ENCODE measurements at regions not wholly inside any gene's neighbourhood (a gene's known extent, or its start where the extent isn't known, plus 50 kb on each side); places are given as distances from the start of the nearest gene placed in this dataset.
A peak's percentile ranks its signal among the peaks of the same experiment; 100 is the strongest.

- DNase-seq = peak in 2 of 58 donors; percentile 0 to 3
These were observed 103.6 kb upstream of the FLRT2 start for GRCh38 chr14:85426068-85426935.

- DNase-seq = no peak
These were observed 101.0 kb upstream of the FLRT2 start for GRCh38 chr14:85428926-85429325.

DNA sequence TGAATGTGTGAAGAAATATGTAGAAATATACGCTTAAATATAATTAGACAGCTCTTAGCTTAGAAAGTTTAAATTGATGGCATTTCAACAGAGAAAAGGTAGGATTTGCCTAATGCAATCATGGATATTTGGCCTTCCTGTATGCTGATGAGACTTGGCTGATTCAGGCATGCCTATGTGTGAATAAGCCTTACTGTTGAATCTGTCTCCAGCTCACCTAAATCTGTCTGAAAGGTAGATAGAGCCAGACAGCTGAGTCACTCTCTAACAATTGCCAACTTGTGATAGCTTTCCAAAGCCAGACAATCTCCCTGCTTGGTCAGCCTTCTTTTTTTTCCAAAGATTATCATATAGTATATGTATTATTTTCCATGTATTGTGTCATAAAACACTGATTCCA is 92.8 kb upstream of the FLRT2 start:
- no peak for DNase-seq

GRCh38 chr14:85438001-85438400 is 91.9 kb upstream of the FLRT2 start:
- DNase-seq = no peak

- no peak for DNase-seq
These were observed 91.4 kb upstream of the FLRT2 start for GRCh38 chr14:85438481-85438942.

GRCh38 chr14:85439696-85440328 is 90.1 kb upstream of the FLRT2 start:
- DNase-seq = no peak

GRCh38 chr14:85441909-85442643 is 87.9 kb upstream of the FLRT2 start:
- DNase-seq = no peak

- no peak for DNase-seq
These were observed 86.9 kb upstream of the FLRT2 start for GRCh38 chr14:85442996-85443395.

GRCh38 chr14:85444635-85445034 is 85.3 kb upstream of the FLRT2 start:
- DNase-seq = no peak

- DNase-seq = no peak
These were observed 84.7 kb upstream of the FLRT2 start for GRCh38 chr14:85445151-85445795.

DNA sequence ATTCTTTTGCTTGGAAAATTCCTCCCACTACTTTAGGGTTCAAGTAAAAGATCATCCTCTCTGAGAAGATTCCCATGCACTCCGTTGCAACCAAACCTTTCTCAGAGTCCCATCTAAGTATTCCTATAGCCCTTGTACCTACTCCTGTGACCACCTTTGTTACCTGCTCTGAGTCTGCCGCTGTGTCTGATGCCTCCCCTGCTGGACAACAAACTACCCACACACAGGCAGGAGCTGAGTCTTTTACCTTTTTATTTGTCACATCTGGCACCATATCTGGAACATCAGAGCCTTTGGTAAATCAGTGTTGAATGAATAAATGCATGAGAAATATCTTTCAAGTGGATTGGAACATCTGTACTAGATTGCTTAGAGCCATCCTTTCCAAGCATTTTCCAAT is 82.1 kb upstream of the FLRT2 start:
- no peak for DNase-seq

DNA sequence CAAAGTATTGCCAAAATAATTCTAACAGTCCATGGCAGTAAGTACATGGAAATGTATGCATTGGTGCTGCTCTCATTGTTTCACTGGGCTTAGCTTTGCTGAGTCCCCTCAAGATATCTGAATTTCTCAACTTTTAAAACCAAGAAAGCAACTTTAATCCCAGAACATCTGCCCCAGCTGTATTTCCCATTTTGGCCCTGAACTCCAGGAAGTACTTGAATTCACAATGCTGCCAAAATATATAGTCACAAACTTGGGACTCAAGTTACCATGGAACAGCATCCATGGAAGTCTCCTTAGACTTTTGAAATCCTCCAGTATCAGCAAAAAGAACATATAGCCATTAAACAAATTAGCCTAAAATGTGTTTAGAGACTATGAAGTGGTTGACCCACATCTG is 78.5 kb upstream of the FLRT2 start:
- no peak for DNase-seq

DNA sequence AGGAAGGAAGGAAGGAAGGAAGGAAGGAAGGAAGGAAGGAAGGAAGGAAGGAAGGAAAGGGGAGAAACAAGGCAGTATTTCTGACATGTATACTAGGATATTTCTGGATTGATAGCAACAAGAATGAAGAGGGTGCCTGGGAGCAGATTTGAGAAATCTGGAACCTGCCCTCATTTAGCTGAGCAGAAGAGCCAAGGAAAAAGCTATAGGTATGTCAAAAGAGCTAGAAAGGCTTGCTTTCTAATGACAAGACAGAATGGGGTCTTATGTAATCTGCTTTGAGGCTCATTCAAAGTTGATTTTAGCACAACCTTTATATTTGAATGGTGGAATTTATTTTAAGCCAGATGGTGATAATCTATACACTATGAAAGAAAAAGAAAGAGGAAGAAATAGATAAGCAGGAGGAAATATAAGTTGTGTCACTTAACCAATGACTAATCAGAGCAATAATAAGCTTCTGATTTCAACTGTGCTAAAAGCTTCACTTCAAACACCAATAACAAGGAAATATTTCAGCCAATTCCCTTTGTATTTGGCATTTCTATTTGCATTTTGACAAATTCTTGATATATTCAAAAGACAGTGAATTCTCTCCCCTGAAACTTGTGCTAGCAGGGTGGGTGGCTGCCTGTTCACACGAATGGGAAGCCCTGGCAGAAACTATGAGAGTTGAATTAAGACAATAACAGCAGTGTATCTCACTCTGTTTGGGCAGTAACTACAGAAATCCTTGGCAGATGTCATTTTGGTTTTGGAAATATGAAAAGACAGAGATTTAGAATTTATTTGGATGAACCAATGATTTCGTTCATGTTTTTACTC is 76.3 kb upstream of the FLRT2 start:
- DNase-seq = peak in 1 of 58 donors; percentile 2

- DNase-seq = no peak
These were observed 75.6 kb upstream of the FLRT2 start for GRCh38 chr14:85454226-85454813.

DNA sequence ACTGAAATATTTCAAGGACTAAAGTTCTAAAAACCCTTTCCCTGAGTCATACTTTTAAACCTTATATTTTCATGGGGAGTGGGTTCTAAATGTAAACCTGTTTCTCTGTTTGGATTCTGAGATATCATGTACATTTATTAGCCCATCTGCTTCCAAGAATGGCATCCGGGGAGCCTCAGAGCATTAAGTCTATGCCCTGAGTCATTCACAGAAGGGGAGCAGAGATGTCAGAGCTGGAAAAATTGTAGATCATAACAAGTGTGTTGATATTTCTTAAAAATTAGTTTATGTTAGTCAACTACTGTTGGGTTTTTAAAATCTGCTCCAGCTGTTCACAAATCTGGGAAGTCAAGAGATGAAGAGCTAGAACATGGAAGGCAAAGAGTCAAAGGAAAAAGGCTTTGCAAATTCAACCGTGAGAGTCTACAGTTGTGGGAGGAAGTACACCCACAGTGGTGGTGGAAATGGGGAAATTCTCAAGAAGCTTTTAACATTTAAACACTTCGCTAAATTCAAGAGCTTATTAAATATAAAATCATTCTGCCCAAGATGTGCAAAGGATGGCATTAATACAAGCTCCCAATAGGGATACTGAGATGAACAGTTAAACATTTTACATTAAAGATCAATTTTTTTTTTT is 70.5 kb upstream of the FLRT2 start:
- no peak for DNase-seq

- DNase-seq = no peak
These were observed 68.4 kb upstream of the FLRT2 start for GRCh38 chr14:85461432-85462133.

- no peak for DNase-seq
These were observed 66.4 kb upstream of the FLRT2 start for GRCh38 chr14:85463512-85463911.

DNA sequence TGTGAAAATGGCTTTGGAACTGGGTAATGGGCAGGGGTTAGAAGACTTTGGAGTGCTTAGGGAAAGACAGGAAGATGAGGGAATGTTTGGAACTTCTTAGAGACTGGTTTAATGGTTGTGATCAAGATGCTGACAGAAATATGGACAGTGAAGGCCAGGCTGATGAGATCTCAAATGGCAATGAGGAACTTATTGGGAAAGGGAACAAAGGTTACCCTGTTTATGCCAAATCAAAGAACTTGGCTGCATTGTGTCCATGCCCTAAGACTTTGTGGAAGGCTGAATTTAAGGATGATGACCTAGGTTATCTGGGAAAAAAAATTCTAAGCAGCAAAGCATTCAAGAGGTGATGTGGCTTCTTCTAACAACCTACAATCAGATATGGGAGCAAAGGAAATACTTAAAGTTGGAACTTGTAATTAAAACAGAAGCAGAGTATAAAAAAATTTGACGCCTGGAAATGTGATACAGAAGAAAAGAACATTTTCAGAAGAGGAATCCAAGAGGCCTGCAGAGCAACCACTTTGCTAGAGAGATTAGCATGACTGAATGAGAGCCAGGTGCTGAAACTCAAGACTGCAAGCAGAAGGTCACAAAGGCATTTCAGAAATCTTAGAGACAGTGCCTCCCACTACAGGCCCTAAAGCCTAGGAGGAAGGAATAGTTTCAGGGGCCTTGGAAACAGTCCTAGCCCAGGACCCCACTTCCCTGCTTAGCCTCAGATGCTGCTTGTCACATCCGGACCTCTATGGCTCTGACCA is 65.6 kb upstream of the FLRT2 start:
- DNase-seq = no peak
